GM06990 (cell line): ENCODE measurements at regions not wholly inside any gene's neighbourhood (a gene's known extent, or its start where the extent isn't known, plus 50 kb on each side); places are given as distances from the start of the nearest gene placed in this dataset.

Experiments
- DNase-seq: peaks from one replicate; pipeline ENCODE4 v3.0.0-alpha.2; 2011; ENCODE audit not compliant: insufficient read length; ENCODE audit errors: extremely low read depth
- H3K27me3 ChIP-seq: replicated peaks from 2 replicates; pipeline ENCODE4 v1.6.0; 2011; ENCODE audit warnings: low read length; ENCODE audit not compliant: control insufficient read depth, insufficient read depth
- H3K36me3 ChIP-seq: 2 replicates; pipeline ENCODE4 v1.5.1; 2011; ENCODE audit warnings: low read length; ENCODE audit not compliant: control insufficient read depth, insufficient read depth
- H3K4me3 ChIP-seq: replicated peaks from 2 replicates; pipeline ENCODE4 v1.5.1; 2011; ENCODE audit warnings: low read depth, mild to moderate bottlenecking, control low read depth, low read length
- TF ChIP-seq, protein P1 (sequence below): IDR thresholded peaks from 2 replicates; pipeline ENCODE4 v1.5.1; 2011; ENCODE audit warnings: low read length, control low read depth, mild to moderate bottlenecking, inconsistent platforms; ENCODE audit not compliant: insufficient read depth, poor library complexity, severe bottlenecking

GRCh38 chr2:6224267-6224666, 532.1 kb downstream of the SOX11 start:
- DNase-seq: peak; percentile 50
- H3K36me3 ChIP-seq: no peaks in the 10 kb centered on the region
- TF ChIP-seq, protein P1, sequence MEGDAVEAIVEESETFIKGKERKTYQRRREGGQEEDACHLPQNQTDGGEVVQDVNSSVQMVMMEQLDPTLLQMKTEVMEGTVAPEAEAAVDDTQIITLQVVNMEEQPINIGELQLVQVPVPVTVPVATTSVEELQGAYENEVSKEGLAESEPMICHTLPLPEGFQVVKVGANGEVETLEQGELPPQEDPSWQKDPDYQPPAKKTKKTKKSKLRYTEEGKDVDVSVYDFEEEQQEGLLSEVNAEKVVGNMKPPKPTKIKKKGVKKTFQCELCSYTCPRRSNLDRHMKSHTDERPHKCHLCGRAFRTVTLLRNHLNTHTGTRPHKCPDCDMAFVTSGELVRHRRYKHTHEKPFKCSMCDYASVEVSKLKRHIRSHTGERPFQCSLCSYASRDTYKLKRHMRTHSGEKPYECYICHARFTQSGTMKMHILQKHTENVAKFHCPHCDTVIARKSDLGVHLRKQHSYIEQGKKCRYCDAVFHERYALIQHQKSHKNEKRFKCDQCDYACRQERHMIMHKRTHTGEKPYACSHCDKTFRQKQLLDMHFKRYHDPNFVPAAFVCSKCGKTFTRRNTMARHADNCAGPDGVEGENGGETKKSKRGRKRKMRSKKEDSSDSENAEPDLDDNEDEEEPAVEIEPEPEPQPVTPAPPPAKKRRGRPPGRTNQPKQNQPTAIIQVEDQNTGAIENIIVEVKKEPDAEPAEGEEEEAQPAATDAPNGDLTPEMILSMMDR: no peak
- no peak overlapping the region for H3K4me3 ChIP-seq
- no peaks in the 10 kb centered on the region for H3K27me3 ChIP-seq

- Histone ChIP-seq H3K27me3 (no peaks in the 10 kb centered on the region), H3K36me3 (no peaks in the 10 kb centered on the region), H3K4me3 (no peak overlapping the region)
- TF ChIP-seq, protein P1: no peak
- DNase-seq: no peak
Observed at GRCh38 chr2:6228251-6228650, 536.1 kb downstream of the SOX11 start.

- no peak overlapping the region for H3K4me3 ChIP-seq
- no peaks in the 10 kb centered on the region for H3K36me3 ChIP-seq
- no peaks in the 10 kb centered on the region for H3K27me3 ChIP-seq
- no peak for DNase-seq
- TF ChIP-seq, protein P1: no peak
Observed at GRCh38 chr2:6231166-6231565, 539.0 kb downstream of the SOX11 start.

DNA sequence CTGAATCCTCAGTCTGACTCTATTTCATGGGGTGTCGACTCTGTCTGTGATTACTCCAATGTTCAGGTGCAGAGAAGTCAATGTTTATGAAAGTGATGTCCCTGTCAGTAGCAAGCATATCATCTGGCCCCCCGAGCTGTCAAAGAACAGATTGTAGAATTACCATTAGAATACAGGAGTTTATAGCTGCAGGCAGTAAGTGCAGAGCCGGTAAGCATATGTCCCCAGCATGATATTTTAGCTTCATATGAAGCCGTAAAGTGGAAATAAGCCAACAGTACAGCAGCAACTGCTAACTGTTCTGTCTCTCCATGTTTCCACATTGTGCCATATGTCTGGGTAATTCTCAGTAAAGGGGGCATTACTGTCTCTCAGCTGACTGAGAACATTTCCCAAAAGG, 541.8 kb downstream of the SOX11 start:
- H3K27me3 ChIP-seq: no peaks in the 10 kb centered on the region
- TF ChIP-seq, protein P1: no peak
- DNase-seq: no peak
- no peak overlapping the region for H3K4me3 ChIP-seq
- H3K36me3 ChIP-seq: no peaks in the 10 kb centered on the region

DNA sequence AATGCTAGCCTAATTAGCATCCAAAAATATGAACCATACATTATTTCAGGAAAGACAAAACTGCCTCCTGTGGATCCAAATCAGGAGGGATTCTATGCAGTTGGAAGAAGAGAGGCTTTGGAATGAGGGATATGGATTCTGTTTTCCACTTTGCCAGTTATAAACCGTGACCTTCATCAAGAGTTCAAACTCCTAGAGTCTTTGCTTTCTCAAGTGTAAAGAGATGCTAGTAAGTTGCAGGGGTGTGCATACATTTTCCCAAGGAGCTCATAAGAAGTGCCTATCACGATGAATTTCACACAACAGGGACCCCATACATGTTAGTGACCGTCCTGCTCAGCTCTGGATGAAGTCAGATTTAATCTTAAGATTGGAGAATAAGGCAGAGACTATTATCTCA, 542.5 kb downstream of the SOX11 start:
- H3K36me3 ChIP-seq: no peaks in the 10 kb centered on the region
- DNase-seq: no peak
- H3K27me3 ChIP-seq: no peaks in the 10 kb centered on the region
- TF ChIP-seq, protein P1: no peak
- no peak overlapping the region for H3K4me3 ChIP-seq

- H3K4me3 ChIP-seq: no peak overlapping the region
- H3K27me3 ChIP-seq: no peaks in the 10 kb centered on the region
- no peak for DNase-seq
- H3K36me3 ChIP-seq: no peaks in the 10 kb centered on the region
- TF ChIP-seq, protein P1: no peak
Observed at GRCh38 chr2:6236317-6236716, 544.1 kb downstream of the SOX11 start.
